UCSD-AML1 (cell line): ENCODE measurements at regions not wholly inside any gene's neighbourhood (a gene's known extent, or its start where the extent isn't known, plus 50 kb on each side); places are given as distances from the start of the nearest gene placed in this dataset.
"Not testable (repeated sequence)": the region's sequence is repeated elsewhere in the genome, so short reads cannot be mapped to it uniquely, and the experiment has no call there.

Experiments used
- DNase-seq: peaks from one replicate; lab custom pipeline; 2025; ENCODE audit not compliant: unreplicated experiment; lab: John Stamatoyannopoulos, UW

DNA sequence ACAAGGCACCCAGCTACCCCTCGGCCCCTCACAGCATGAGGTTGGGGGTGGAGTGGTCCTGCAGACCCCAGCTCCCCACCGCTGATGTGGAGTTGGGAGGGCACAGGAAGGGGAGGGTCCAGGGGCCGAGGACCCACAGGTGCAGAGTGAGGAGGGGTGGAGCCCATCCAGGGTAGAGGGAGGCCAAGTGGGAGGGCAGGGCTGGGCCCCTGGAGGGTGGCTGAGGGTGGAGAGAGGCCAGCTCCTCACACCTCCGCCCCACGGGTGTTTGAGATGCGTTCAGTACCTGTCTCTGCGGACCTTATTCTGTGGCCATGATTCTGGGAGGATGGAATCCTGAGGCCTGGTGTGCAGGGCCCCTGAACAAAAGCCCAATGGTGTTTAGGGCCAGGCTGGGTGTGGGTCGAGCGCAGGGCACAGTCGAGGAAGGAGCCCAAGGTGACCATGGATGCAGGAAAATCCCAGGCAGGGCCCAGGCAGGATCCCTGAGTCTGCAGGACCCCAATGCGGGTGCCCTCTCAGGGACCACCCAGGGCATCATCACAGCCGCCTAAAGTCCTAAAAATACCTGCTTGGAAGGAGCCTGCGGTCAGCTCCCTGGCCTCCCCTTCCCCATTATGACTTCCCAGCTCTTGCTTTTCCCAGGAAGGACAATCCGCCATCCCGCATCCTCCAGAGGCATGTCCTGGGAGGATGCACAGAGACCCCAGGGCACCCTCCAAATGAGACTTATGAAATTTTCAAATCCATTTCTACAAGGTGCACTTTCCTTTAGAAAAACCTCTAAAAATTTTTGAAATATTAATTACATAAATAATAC lies 377.1 kb upstream of the SFSWAP start:
- DNase-seq, result no peak

GRCh38 chr12:131334835-131335234 lies 376.1 kb upstream of the SFSWAP start:
- DNase-seq, result no peak

DNA sequence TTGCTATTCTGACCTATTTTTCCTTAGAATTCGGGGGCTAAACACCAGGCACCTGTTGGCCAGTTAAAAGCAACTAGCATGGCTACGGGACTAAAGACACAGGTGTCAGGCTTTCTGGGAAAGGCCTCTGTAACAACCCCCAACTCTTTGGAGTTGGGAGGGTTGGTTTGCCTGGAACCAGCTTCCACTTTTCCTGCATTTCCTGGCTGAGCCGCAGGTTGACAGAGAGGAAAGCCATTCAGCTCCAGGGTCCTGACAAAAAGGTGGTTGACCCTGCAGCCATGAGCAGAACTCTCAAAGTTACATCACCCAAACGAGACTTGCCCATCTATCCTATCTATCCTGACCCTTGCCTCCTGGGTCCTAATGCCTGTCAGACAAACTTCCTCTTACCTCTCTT lies 375.4 kb upstream of the SFSWAP start:
- DNase-seq, result no peak

DNA sequence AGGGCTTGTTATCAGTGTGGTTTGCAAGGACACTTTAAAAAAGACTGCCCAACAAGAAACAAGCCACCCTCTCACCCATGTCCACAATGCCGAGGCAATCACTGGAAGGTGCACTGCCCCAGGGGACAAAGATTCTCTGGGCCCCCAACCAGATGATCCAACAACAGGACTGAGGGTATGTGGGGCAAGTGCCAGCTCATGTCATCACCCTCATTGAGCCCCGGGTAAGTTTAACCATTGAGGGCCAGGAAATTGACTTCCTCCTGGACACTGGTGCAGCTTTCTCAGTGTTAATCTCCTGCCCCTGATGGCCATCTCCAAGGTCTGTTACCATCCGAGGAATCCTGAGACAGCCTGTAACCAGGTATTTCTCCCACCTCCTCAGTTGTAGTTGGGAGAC lies 373.0 kb upstream of the SFSWAP start:
- DNase-seq, result not testable (repeated sequence)

DNA sequence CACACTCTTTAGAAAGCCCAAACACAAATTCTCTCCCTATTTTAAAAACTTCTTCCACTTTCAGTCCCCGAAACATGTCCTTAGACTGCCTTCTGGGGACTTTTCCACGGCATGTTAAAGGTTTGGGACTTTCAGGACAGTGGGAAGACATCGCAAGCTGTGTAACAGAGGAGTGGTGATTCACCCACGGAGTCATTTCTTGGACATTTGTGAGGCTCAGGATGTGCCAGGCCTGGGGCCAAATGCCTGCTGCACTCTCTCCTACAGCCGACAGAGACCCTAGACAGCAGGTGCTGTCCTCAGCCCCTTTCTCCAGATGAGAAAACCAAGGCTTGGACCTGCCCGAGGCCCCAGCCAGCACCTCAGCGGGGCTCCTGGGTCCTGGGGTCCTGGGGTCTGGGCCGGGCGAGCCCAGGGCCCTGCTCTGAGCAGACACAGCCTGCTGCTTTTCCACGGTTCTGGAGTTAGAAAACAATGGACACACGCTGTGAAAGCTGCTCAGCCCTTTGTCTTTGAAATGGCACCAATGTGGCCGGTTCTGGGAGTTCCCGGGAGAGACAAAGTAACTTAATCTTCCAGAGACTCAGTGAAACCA lies 370.2 kb upstream of the SFSWAP start:
- DNase-seq, result no peak

DNA sequence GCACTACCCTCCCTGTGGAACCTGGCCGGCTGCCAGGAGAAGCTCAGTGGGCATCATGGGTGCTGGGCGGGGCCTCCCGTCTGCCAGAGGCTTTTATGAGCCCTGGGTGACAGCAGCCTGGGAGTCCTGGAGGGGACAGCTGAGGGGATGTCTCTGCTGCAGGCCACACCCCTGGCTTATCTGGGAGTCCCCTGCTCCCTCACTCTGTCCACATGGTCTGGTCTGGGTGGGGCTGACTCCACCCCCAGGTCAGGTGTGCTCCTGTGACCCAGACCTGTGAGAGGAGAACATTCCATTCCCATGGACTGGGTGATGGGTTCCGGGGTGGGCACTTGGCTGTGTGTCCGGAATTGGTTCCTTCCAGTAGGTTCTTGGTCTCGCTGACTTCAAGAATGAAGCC lies 369.3 kb upstream of the SFSWAP start:
- not testable (repeated sequence) for DNase-seq

DNA sequence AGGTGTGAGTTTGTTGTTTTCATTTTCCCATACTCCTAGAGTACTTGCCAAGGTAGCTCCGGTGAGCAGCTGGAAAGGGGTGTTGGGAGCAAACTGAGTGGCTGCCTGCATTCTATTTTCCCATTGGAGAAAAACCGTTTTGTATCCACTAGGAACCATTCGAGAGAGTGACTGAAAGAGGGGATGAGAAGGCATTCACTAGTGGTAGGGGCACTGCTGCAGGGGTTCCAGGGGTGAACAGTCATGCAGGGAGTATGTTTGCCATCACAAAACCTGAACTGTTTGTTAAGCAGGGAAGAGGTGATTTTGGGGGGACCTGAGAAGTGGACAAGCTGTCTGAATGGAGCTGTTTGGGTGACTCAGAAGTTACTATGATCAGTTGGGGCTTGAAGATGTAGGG lies 367.5 kb upstream of the SFSWAP start:
- not testable (repeated sequence) for DNase-seq

GRCh38 chr12:131344715-131345520 lies 366.0 kb upstream of the SFSWAP start:
- not testable (repeated sequence) for DNase-seq

- no peak for DNase-seq
Observed at GRCh38 chr12:131345521-131346436, 365.1 kb upstream of the SFSWAP start.

GRCh38 chr12:131346555-131347344 lies 364.1 kb upstream of the SFSWAP start:
- DNase-seq, result no peak

GRCh38 chr12:131347345-131347714 lies 363.6 kb upstream of the SFSWAP start:
- DNase-seq, result no peak

GRCh38 chr12:131347732-131348131 lies 363.2 kb upstream of the SFSWAP start:
- DNase-seq, result no peak

- DNase-seq, result no peak
Observed at GRCh38 chr12:131348231-131348630, 362.7 kb upstream of the SFSWAP start.

GRCh38 chr12:131348646-131349045 lies 362.2 kb upstream of the SFSWAP start:
- DNase-seq, result no peak

- DNase-seq, result no peak
Observed at GRCh38 chr12:131349397-131350127, 361.3 kb upstream of the SFSWAP start.

DNA sequence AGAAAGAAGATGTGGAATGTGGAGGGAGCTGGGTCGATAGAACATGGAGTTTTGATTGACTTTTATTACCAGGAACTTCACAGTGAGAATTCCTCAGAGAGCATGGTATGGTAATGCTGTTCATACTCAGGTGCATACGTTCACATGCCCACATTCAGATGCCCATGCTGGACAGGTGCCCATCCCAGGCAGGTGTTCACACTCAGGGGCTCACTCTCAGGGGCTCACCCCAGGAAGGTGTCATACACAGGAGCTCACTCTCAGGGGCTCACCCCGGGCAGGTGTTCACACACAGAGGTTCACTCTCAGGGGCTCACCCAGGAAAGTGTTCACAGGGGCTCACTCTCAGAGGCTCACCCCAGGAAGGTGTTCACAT lies 360.0 kb upstream of the SFSWAP start:
- no peak for DNase-seq

DNA sequence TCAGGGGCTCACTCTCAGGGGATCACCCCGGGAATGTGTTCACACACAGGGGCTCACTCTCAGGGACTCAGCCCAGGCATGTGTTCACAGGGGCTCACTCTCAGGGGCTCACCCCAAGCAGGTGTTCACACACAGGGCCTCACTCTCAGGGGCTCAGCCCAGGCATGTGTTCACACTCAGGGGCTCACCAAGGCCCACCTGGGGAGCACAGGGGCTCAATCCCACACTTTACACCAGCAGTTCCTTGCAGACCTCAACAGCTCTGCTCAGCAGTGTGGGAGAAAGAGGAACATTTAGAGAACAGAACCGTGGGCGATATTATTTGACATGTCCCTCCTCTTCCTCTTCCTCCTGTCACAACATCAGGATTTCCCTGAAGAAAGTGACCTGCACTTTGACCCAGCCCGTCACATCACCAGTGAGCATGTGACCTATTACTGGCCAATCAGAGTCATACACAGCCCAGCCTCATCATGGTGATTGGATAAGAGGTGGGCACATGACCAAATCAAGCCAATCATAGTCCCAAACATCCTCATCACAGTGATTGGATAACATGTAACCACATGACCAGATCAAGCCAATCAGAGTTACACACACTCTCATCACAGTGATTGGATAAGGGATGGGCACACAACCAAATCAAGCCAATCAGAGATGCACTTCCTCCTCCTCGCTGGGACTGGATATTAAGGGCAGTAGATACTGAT lies 359.4 kb upstream of the SFSWAP start:
- peak; percentile 26 for DNase-seq

- DNase-seq, result no peak
Observed at GRCh38 chr12:131352296-131352900, 358.5 kb upstream of the SFSWAP start.
